ENCODE measurements at regions not wholly inside any gene's neighbourhood (a gene's known extent, or its start where the extent isn't known, plus 50 kb on each side); places are given as distances from the start of the nearest gene placed in this dataset.

GRCh38 chr7:155918720-155919390 lies 106.6 kb upstream of the SHH start:
- no peaks in the 10 kb centered on the region for H3K4me1 ChIP-seq (ENCODE audit: control insufficient read depth in 1 of 2, insufficient read depth in 2 of 2, low read length in 2 of 2)
- no peaks in the 10 kb centered on the region for H3K36me3 ChIP-seq (ENCODE audit: control insufficient read depth in 1 of 2, insufficient read depth in 2 of 2, low read length in 1 of 2)
- no peak overlapping the region for H3K27ac ChIP-seq (ENCODE audit: low read depth in 1 of 2, low read length in 2 of 2)
- no peak overlapping the region for H3K4me3 ChIP-seq (ENCODE audit: low read length in 2 of 2)
- intact Hi-C loops (cut with DNase I), result no loop called here
- DNase-seq (no peak), ATAC-seq (ENCODE audit: low FRiP score) (no peak)
- no peaks in the 10 kb centered on the region for H3K27me3 ChIP-seq (ENCODE audit: control insufficient read depth in 1 of 2, insufficient read depth in 2 of 2, low read length in 1 of 2)
- no peaks in the 10 kb centered on the region for H3K9me3 ChIP-seq (ENCODE audit: control insufficient read depth, low read length)
- 25 to 30% methylated on average over 14 of the region's 14 CpGs for WGBS, 2 donors

- ATAC-seq (ENCODE audit: low FRiP score) (no peak), DNase-seq (no peak)
- Histone ChIP-seq H3K36me3 (ENCODE audit: control insufficient read depth in 1 of 2, insufficient read depth in 2 of 2, low read length in 1 of 2) (no peaks in the 10 kb centered on the region), H3K27ac (ENCODE audit: low read depth in 1 of 2, low read length in 2 of 2) (no peak overlapping the region), H3K4me3 (ENCODE audit: low read length in 2 of 2) (no peak overlapping the region), H3K27me3 (ENCODE audit: control insufficient read depth in 1 of 2, insufficient read depth in 2 of 2, low read length in 1 of 2) (no peaks in the 10 kb centered on the region), H3K4me1 (ENCODE audit: control insufficient read depth in 1 of 2, insufficient read depth in 2 of 2, low read length in 2 of 2) (no peaks in the 10 kb centered on the region), H3K9me3 (ENCODE audit: control insufficient read depth, low read length) (no peaks in the 10 kb centered on the region)
- intact Hi-C loops (cut with DNase I), result no loop called here
- WGBS, 2 donors, result 47 to 53% methylated on average over 9 of the region's 9 CpGs
These were observed 105.7 kb upstream of the SHH start for GRCh38 chr7:155917836-155918430.

- H3K36me3 ChIP-seq (ENCODE audit: control insufficient read depth in 1 of 2, insufficient read depth in 2 of 2, low read length in 1 of 2), result no peaks in the 10 kb centered on the region
- ATAC-seq (ENCODE audit: low FRiP score), result no peak
- H3K27me3 ChIP-seq (ENCODE audit: control insufficient read depth in 1 of 2, insufficient read depth in 2 of 2, low read length in 1 of 2), result no peaks in the 10 kb centered on the region
- no peaks in the 10 kb centered on the region for H3K4me1 ChIP-seq (ENCODE audit: control insufficient read depth in 1 of 2, insufficient read depth in 2 of 2, low read length in 2 of 2)
- no peak overlapping the region for H3K4me3 ChIP-seq (ENCODE audit: low read length in 2 of 2)
- DNase-seq, result no peak
- H3K27ac ChIP-seq (ENCODE audit: low read depth in 1 of 2, low read length in 2 of 2), result no peak overlapping the region
- H3K9me3 ChIP-seq (ENCODE audit: control insufficient read depth, low read length), result no peaks in the 10 kb centered on the region
- 76 to 77% methylated on average over 12 of the region's 12 CpGs for WGBS, 2 donors
- intact Hi-C loops (cut with DNase I), result no loop called here
These were observed 104.8 kb upstream of the SHH start for GRCh38 chr7:155916926-155917655.

- ATAC-seq (ENCODE audit: low FRiP score) (no peak), DNase-seq (no peak)
- Histone ChIP-seq H3K9me3 (ENCODE audit: control insufficient read depth, low read length) (peaks cover 5% of the 10 kb centered on the region), H3K27ac (ENCODE audit: low read depth in 1 of 2, low read length in 2 of 2) (no peak overlapping the region), H3K27me3 (ENCODE audit: control insufficient read depth in 1 of 2, insufficient read depth in 2 of 2, low read length in 1 of 2) (no peaks in the 10 kb centered on the region), H3K36me3 (ENCODE audit: control insufficient read depth in 1 of 2, insufficient read depth in 2 of 2, low read length in 1 of 2) (no peaks in the 10 kb centered on the region), H3K4me3 (ENCODE audit: low read length in 2 of 2) (no peak overlapping the region), H3K4me1 (ENCODE audit: control insufficient read depth in 1 of 2, insufficient read depth in 2 of 2, low read length in 2 of 2) (no peaks in the 10 kb centered on the region)
- intact Hi-C loops (cut with DNase I), result no loop called here
- WGBS, 2 donors, result 74 to 77% methylated on average over 10 of the region's 10 CpGs
These were observed 102.1 kb upstream of the SHH start for GRCh38 chr7:155914341-155914740.

GRCh38 chr7:155913719-155914118 lies 101.5 kb upstream of the SHH start:
- WGBS, 2 donors, result 82 to 85% methylated on average over 11 of the region's 11 CpGs
- Histone ChIP-seq H3K4me3 (ENCODE audit: low read length in 2 of 2) (no peak overlapping the region), H3K36me3 (ENCODE audit: control insufficient read depth in 1 of 2, insufficient read depth in 2 of 2, low read length in 1 of 2) (no peaks in the 10 kb centered on the region), H3K27ac (ENCODE audit: low read depth in 1 of 2, low read length in 2 of 2) (no peak overlapping the region), H3K27me3 (ENCODE audit: control insufficient read depth in 1 of 2, insufficient read depth in 2 of 2, low read length in 1 of 2) (no peaks in the 10 kb centered on the region), H3K4me1 (ENCODE audit: control insufficient read depth in 1 of 2, insufficient read depth in 2 of 2, low read length in 2 of 2) (no peaks in the 10 kb centered on the region), H3K9me3 (ENCODE audit: control insufficient read depth, low read length) (peaks cover 5% of the 10 kb centered on the region)
- DNase-seq, result no peak
- ATAC-seq (ENCODE audit: low FRiP score), result no peak
- intact Hi-C loops (cut with DNase I), result no loop called here

- intact Hi-C loops (cut with DNase I), result no loop called here
- H3K4me1 ChIP-seq (ENCODE audit: control insufficient read depth in 1 of 2, insufficient read depth in 2 of 2, low read length in 2 of 2), result no peaks in the 10 kb centered on the region
- DNase-seq (no peak), ATAC-seq (ENCODE audit: low FRiP score) (no peak)
- no peak overlapping the region for H3K27ac ChIP-seq (ENCODE audit: low read depth in 1 of 2, low read length in 2 of 2)
- H3K36me3 ChIP-seq (ENCODE audit: control insufficient read depth in 1 of 2, insufficient read depth in 2 of 2, low read length in 1 of 2), result no peaks in the 10 kb centered on the region
- 76 to 77% methylated on average over 7 of the region's 7 CpGs for WGBS, 2 donors
- peaks cover 5% of the 10 kb centered on the region for H3K9me3 ChIP-seq (ENCODE audit: control insufficient read depth, low read length)
- H3K4me3 ChIP-seq (ENCODE audit: low read length in 2 of 2), result no peak overlapping the region
- no peaks in the 10 kb centered on the region for H3K27me3 ChIP-seq (ENCODE audit: control insufficient read depth in 1 of 2, insufficient read depth in 2 of 2, low read length in 1 of 2)
These were observed 101.0 kb upstream of the SHH start for GRCh38 chr7:155913291-155913690.

GRCh38 chr7:155911471-155912105 lies 99.3 kb upstream of the SHH start:
- Histone ChIP-seq H3K27me3 (ENCODE audit: control insufficient read depth in 1 of 2, insufficient read depth in 2 of 2, low read length in 1 of 2) (no peaks in the 10 kb centered on the region), H3K27ac (ENCODE audit: low read depth in 1 of 2, low read length in 2 of 2) (no peak overlapping the region), H3K4me3 (ENCODE audit: low read length in 2 of 2) (no peak overlapping the region), H3K9me3 (ENCODE audit: control insufficient read depth, low read length) (peaks cover 5% of the 10 kb centered on the region), H3K4me1 (ENCODE audit: control insufficient read depth in 1 of 2, insufficient read depth in 2 of 2, low read length in 2 of 2) (no peaks in the 10 kb centered on the region), H3K36me3 (ENCODE audit: control insufficient read depth in 1 of 2, insufficient read depth in 2 of 2, low read length in 1 of 2) (no peaks in the 10 kb centered on the region)
- ATAC-seq (ENCODE audit: low FRiP score) (no peak), DNase-seq (peak in 1 of 2 donors; percentile 27)
- intact Hi-C loops (cut with DNase I), result no loop called here
- WGBS, 2 donors, result 73 to 75% methylated on average over 8 of the region's 8 CpGs

- no peaks in the 10 kb centered on the region for H3K27me3 ChIP-seq (ENCODE audit: control insufficient read depth in 1 of 2, insufficient read depth in 2 of 2, low read length in 1 of 2)
- WGBS, 2 donors, result 74 to 80% methylated on average over 9 of the region's 9 CpGs
- H3K36me3 ChIP-seq (ENCODE audit: control insufficient read depth in 1 of 2, insufficient read depth in 2 of 2, low read length in 1 of 2), result no peaks in the 10 kb centered on the region
- H3K4me1 ChIP-seq (ENCODE audit: control insufficient read depth in 1 of 2, insufficient read depth in 2 of 2, low read length in 2 of 2), result no peaks in the 10 kb centered on the region
- H3K4me3 ChIP-seq (ENCODE audit: low read length in 2 of 2), result no peak overlapping the region
- intact Hi-C loops (cut with DNase I), result no loop called here
- no peak overlapping the region for H3K27ac ChIP-seq (ENCODE audit: low read depth in 1 of 2, low read length in 2 of 2)
- peaks cover 5% of the 10 kb centered on the region for H3K9me3 ChIP-seq (ENCODE audit: control insufficient read depth, low read length)
- DNase-seq (peak in 1 of 2 donors; percentile 40), ATAC-seq (ENCODE audit: low FRiP score) (no peak)
These were observed 96.1 kb upstream of the SHH start for GRCh38 chr7:155908385-155908784.
